ENCODE measurements at regions not wholly inside any gene's neighbourhood (a gene's known extent, or its start where the extent isn't known, plus 50 kb on each side); places are given as distances from the start of the nearest gene placed in this dataset.
A peak's percentile ranks its signal among the peaks of the same experiment; 100 is the strongest.
"Not testable (repeated sequence)": the region's sequence is repeated elsewhere in the genome, so short reads cannot be mapped to it uniquely, and the experiment has no call there.

DNA sequence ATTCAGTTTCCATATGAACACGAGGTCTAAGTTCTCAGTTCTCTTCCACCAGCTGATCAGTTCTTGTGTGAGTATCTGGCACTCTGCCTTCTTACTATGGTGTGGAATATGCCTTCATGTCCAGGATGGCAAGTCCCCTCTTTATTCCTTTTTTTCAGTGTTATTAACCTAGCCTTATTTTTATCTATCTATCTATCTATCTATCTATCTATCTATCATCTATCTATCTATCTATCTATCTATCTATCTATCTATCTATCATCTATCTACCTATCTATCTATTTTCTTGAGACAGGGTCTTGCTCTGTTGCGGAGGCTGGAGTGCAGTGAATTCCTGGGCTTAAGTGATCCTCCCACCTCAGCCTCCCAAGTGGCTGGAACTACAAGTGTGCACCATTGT lies 329.2 kb upstream of the TNRC6C start:
- H3K27ac ChIP-seq (ENCODE audit: extremely low read depth, low read depth, low read length); H3K9me3 ChIP-seq (replicated peaks; ENCODE audit: control insufficient read depth, insufficient read depth, low read depth, low read length); H3K36me3 ChIP-seq (ENCODE audit: control insufficient read depth, insufficient read depth, low read length); H3K4me2 ChIP-seq (ENCODE audit: insufficient read depth, low read length); CTCF ChIA-PET (ENCODE audit: low intra/inter-chr PET ratio); DNase-seq (ENCODE audit: extremely low read depth in 1 of 4, low spot score in 3 of 4); FAIRE-seq; H3K9me1 ChIP-seq (ENCODE audit: control insufficient read depth, insufficient read depth, low read length); BruUV-seq (replicated peaks); in situ Hi-C loops (cut with MboI); H3K4me1 ChIP-seq (replicated peaks in 1 of 2; ENCODE audit: control insufficient read depth in 2 of 2, insufficient read depth in 2 of 2, low read length in 2 of 2); H3K9ac ChIP-seq (ENCODE audit: insufficient read depth in 1 of 2, low read depth in 2 of 2, low read length in 2 of 2); H3K79me2 ChIP-seq (ENCODE audit: control insufficient read depth, insufficient read depth, low read length); ATAC-seq; H3K4me3 ChIP-seq; H2AFZ ChIP-seq (ENCODE audit: low read depth, low read length); intact Hi-C loops (cut with micrococcal nuclease); H4K20me1 ChIP-seq (replicated peaks; ENCODE audit: control insufficient read depth, insufficient read depth, low read length): not testable (repeated sequence)
- H3K27me3 ChIP-seq (ENCODE audit: control insufficient read depth in 2 of 2, insufficient read depth in 2 of 2, low read length in 2 of 2), result peaks cover 0 to 26% of the 10 kb centered on the region in 2 experiments; a peak in 2 of 5 replicates
- POLR2A ChIA-PET, result interaction anchor here (1.1 to 1.7 kb wide), 2 partner anchors 9 to 22 kb away, joined by 4 read pairs; no protein-coding TSS in a partner anchor
- peak; percentile 96 for TF ChIP-seq DACH1 (IDR thresholded peaks at IDR 0.05; ENCODE audit: partially characterized antibody)
- 0% methylated on average over 2 of the region's 2 CpGs for WGBS (ENCODE audit: insufficient coverage, low coverage, missing lambda C conversion rate)

DNA sequence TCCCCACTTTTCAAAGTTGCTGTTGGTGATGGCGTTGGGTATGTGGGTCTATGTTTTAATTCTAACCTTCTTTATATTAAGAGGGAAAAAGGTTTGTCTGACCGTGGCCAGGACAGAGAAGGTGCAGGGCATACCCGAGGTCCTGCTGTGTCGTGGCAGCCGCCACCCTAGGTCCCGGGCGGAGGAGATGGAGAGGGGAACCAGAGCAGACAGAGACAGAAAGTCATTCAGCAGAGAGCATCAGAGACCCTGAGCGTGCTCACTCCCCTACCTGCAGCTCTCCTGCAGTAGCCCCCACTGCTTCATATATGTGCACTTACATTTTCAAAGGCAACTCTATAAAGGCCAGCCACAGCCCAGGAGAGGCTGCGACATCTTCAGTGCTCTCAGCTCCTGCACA lies 327.2 kb upstream of the TNRC6C start:
- no peak for ATAC-seq
- H3K9me1 ChIP-seq (ENCODE audit: control insufficient read depth, insufficient read depth, low read length), result no peaks in the 10 kb centered on the region
- peaks cover 2 to 41% of the 10 kb centered on the region in 2 experiments; a peak in 4 of 5 replicates for H3K27me3 ChIP-seq (ENCODE audit: control insufficient read depth in 2 of 2, insufficient read depth in 2 of 2, low read length in 2 of 2)
- no peaks in the 10 kb centered on the region for H3K9me3 ChIP-seq (replicated peaks; ENCODE audit: control insufficient read depth, insufficient read depth, low read depth, low read length)
- no peak overlapping the region for H3K4me3 ChIP-seq
- no peaks in the 10 kb centered on the region for H3K4me1 ChIP-seq (replicated peaks in 1 of 2; ENCODE audit: control insufficient read depth in 2 of 2, insufficient read depth in 2 of 2, low read length in 2 of 2)
- 0 out of 2 replicates have a peak, but pooled peaks cover under 1% of the 10 kb centered on the region for H4K20me1 ChIP-seq (replicated peaks; ENCODE audit: control insufficient read depth, insufficient read depth, low read length)
- in situ Hi-C loops (cut with MboI), result no loop called here
- FAIRE-seq, result no peak
- H3K36me3 ChIP-seq (ENCODE audit: control insufficient read depth, insufficient read depth, low read length), result no peaks in the 10 kb centered on the region
- POLR2A ChIA-PET, result no interaction called here
- intact Hi-C loops (cut with micrococcal nuclease), result no loop called here
- BruUV-seq (replicated peaks), result no TSS peak
- no peak overlapping the region for H3K27ac ChIP-seq (ENCODE audit: extremely low read depth, low read depth, low read length)
- H2AFZ ChIP-seq (ENCODE audit: low read depth, low read length), result no peak overlapping the region
- no peak overlapping the region for H3K9ac ChIP-seq (ENCODE audit: insufficient read depth in 1 of 2, low read depth in 2 of 2, low read length in 2 of 2)
- H3K4me2 ChIP-seq (ENCODE audit: insufficient read depth, low read length), result no peak overlapping the region
- CTCF ChIA-PET (ENCODE audit: low intra/inter-chr PET ratio), result no interaction called here
- DNase-seq (ENCODE audit: extremely low read depth in 1 of 4, low spot score in 3 of 4), result no peak
- no peaks in the 10 kb centered on the region for H3K79me2 ChIP-seq (ENCODE audit: control insufficient read depth, insufficient read depth, low read length)
- WGBS (ENCODE audit: insufficient coverage, low coverage, missing lambda C conversion rate), result 7% methylated on average over 9 of the region's 9 CpGs
- TF ChIP-seq GABPB1 (CRISPR knock-in tag; IDR thresholded peaks at IDR 0.05), result no peak
- TF ChIP-seq, protein P1, sequence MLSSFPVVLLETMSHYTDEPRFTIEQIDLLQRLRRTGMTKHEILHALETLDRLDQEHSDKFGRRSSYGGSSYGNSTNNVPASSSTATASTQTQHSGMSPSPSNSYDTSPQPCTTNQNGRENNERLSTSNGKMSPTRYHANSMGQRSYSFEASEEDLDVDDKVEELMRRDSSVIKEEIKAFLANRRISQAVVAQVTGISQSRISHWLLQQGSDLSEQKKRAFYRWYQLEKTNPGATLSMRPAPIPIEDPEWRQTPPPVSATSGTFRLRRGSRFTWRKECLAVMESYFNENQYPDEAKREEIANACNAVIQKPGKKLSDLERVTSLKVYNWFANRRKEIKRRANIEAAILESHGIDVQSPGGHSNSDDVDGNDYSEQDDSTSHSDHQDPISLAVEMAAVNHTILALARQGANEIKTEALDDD (IDR thresholded peaks at IDR 0.05), result no peak
- no peak for TF ChIP-seq ZNF408 (CRISPR knock-in tag; IDR thresholded peaks at IDR 0.05; ENCODE audit: low read depth)
- TF ChIP-seq, protein P2, sequence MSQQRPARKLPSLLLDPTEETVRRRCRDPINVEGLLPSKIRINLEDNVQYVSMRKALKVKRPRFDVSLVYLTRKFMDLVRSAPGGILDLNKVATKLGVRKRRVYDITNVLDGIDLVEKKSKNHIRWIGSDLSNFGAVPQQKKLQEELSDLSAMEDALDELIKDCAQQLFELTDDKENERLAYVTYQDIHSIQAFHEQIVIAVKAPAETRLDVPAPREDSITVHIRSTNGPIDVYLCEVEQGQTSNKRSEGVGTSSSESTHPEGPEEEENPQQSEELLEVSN (IDR thresholded peaks at IDR 0.05; ENCODE audit: borderline replicate concordance in 1 of 2, extremely low read depth in 1 of 2, insufficient read depth in 1 of 2, insufficient read length in 1 of 2, low read depth in 1 of 2, low read length in 1 of 2, poor library complexity in 1 of 2, severe bottlenecking in 1 of 2), result no peak
- TF ChIP-seq ZKSCAN8 (CRISPR knock-in tag; IDR thresholded peaks at IDR 0.05), result no peak
- TF ChIP-seq BACH1 (tag; IDR thresholded peaks at IDR 0.05), result no peak
- no peak for TF ChIP-seq ZNF551 (CRISPR knock-in tag; IDR thresholded peaks at IDR 0.05)
- no peak for TF ChIP-seq TARDBP (IDR thresholded peaks at IDR 0.05)
- TF ChIP-seq, protein P3, sequence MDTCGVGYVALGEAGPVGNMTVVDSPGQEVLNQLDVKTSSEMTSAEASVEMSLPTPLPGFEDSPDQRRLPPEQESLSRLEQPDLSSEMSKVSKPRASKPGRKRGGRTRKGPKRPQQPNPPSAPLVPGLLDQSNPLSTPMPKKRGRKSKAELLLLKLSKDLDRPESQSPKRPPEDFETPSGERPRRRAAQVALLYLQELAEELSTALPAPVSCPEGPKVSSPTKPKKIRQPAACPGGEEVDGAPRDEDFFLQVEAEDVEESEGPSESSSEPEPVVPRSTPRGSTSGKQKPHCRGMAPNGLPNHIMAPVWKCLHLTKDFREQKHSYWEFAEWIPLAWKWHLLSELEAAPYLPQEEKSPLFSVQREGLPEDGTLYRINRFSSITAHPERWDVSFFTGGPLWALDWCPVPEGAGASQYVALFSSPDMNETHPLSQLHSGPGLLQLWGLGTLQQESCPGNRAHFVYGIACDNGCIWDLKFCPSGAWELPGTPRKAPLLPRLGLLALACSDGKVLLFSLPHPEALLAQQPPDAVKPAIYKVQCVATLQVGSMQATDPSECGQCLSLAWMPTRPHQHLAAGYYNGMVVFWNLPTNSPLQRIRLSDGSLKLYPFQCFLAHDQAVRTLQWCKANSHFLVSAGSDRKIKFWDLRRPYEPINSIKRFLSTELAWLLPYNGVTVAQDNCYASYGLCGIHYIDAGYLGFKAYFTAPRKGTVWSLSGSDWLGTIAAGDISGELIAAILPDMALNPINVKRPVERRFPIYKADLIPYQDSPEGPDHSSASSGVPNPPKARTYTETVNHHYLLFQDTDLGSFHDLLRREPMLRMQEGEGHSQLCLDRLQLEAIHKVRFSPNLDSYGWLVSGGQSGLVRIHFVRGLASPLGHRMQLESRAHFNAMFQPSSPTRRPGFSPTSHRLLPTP (IDR thresholded peaks at IDR 0.05; ENCODE audit: borderline replicate concordance, extremely low read depth, insufficient read length), result no peak
- TF ChIP-seq TCF7L2 (IDR thresholded peaks at IDR 0.05; ENCODE audit: low read depth, low read length), result no peak
- no peak for TF ChIP-seq NELFE (IDR thresholded peaks at IDR 0.05; ENCODE audit: insufficient read depth, insufficient read length)
